GM19438 (cell line): ENCODE measurements at regions not wholly inside any gene's neighbourhood (a gene's known extent, or its start where the extent isn't known, plus 50 kb on each side); places are given as distances from the start of the nearest gene placed in this dataset.
"Not testable (repeated sequence)": the region's sequence is repeated elsewhere in the genome, so short reads cannot be mapped to it uniquely, and the experiment has no call there.

ENCODE experiments used
- ATAC-seq: cut with Tn5 transposase; IDR thresholded peaks from one replicate; pipeline ENCODE4 v1.9.1; 2021; ENCODE audit warnings: low read depth; ENCODE audit not compliant: unreplicated experiment

GRCh38 chr9:85344901-85345300 lies 396.9 kb downstream of the AGTPBP1 start:
- ATAC-seq, result no peak

GRCh38 chr9:85339338-85339737 lies 402.4 kb downstream of the AGTPBP1 start:
- no peak for ATAC-seq

- ATAC-seq, result no peak
These were observed 407.5 kb downstream of the AGTPBP1 start for GRCh38 chr9:85334228-85334627.

GRCh38 chr9:85332487-85332886 lies 409.3 kb downstream of the AGTPBP1 start:
- ATAC-seq, result no peak

- no peak for ATAC-seq
These were observed 410.1 kb downstream of the AGTPBP1 start for GRCh38 chr9:85331626-85332025.

GRCh38 chr9:85322592-85322991 lies 419.2 kb downstream of the AGTPBP1 start:
- ATAC-seq, result no peak

GRCh38 chr9:85321561-85321960 lies 420.2 kb downstream of the AGTPBP1 start:
- no peak for ATAC-seq

GRCh38 chr9:85319936-85320656 lies 421.7 kb downstream of the AGTPBP1 start:
- ATAC-seq, result no peak

GRCh38 chr9:85315535-85315934 lies 426.2 kb downstream of the AGTPBP1 start:
- not testable (repeated sequence) for ATAC-seq

GRCh38 chr9:85310573-85310972 lies 431.2 kb downstream of the AGTPBP1 start:
- no peak for ATAC-seq

GRCh38 chr9:85303757-85304134 lies 438.0 kb downstream of the AGTPBP1 start:
- ATAC-seq, result no peak

GRCh38 chr9:85302938-85303756 lies 438.6 kb downstream of the AGTPBP1 start:
- ATAC-seq, result no peak

GRCh38 chr9:85298499-85298898 lies 443.3 kb downstream of the AGTPBP1 start:
- no peak for ATAC-seq

GRCh38 chr9:85295244-85295643 lies 446.5 kb downstream of the AGTPBP1 start:
- ATAC-seq, result not testable (repeated sequence)

GRCh38 chr9:85292261-85292660 lies 449.5 kb downstream of the AGTPBP1 start:
- ATAC-seq, result no peak

GRCh38 chr9:85291266-85291665 lies 450.5 kb downstream of the AGTPBP1 start:
- ATAC-seq, result no peak

- no peak for ATAC-seq
These were observed 451.7 kb downstream of the AGTPBP1 start for GRCh38 chr9:85290019-85290418.

- ATAC-seq, result no peak
These were observed 452.6 kb downstream of the AGTPBP1 start for GRCh38 chr9:85289142-85289541.

- ATAC-seq, result no peak
These were observed 458.3 kb downstream of the AGTPBP1 start for GRCh38 chr9:85283421-85283820.

GRCh38 chr9:85278769-85279168 lies 463.0 kb downstream of the AGTPBP1 start:
- ATAC-seq, result no peak

GRCh38 chr9:85276741-85277140 lies 465.0 kb downstream of the AGTPBP1 start:
- ATAC-seq, result no peak

GRCh38 chr9:85269811-85270210 lies 471.9 kb downstream of the AGTPBP1 start:
- no peak for ATAC-seq
